ENCODE measurements at regions not wholly inside any gene's neighbourhood (a gene's known extent, or its start where the extent isn't known, plus 50 kb on each side); places are given as distances from the start of the nearest gene placed in this dataset.
"Not testable (repeated sequence)": the region's sequence is repeated elsewhere in the genome, so short reads cannot be mapped to it uniquely, and the experiment has no call there.

GRCh38 chr4:28009541-28009940 lies 1148.9 kb downstream of the STIM2 start:
- Histone ChIP-seq H3K36me3 (ENCODE audit: control insufficient read depth, insufficient read depth, low read length) (no peaks in the 10 kb centered on the region), H3K27me3 (ENCODE audit: control insufficient read depth, insufficient read depth, low read length) (no peaks in the 10 kb centered on the region), H3K4me3 (ENCODE audit: low read length) (no peak overlapping the region), H3K27ac (ENCODE audit: low read depth, low read length) (no peak overlapping the region), H3K9ac (ENCODE audit: low read length) (no peak overlapping the region), H3K4me1 (ENCODE audit: control insufficient read depth, insufficient read depth, low read length) (no peaks in the 10 kb centered on the region)

- no peak overlapping the region for H3K9ac ChIP-seq (ENCODE audit: low read length)
- no peaks in the 10 kb centered on the region for H3K36me3 ChIP-seq (ENCODE audit: control insufficient read depth, insufficient read depth, low read length)
- H3K27me3 ChIP-seq (ENCODE audit: control insufficient read depth, insufficient read depth, low read length), result no peaks in the 10 kb centered on the region
- no peak overlapping the region for H3K4me3 ChIP-seq (ENCODE audit: low read length)
- H3K4me1 ChIP-seq (ENCODE audit: control insufficient read depth, insufficient read depth, low read length), result no peaks in the 10 kb centered on the region
- no peak overlapping the region for H3K27ac ChIP-seq (ENCODE audit: low read depth, low read length)
These were observed 1150.1 kb downstream of the STIM2 start for GRCh38 chr4:28010577-28011240.

- Histone ChIP-seq H3K27ac (ENCODE audit: low read depth, low read length) (no peak overlapping the region), H3K4me3 (ENCODE audit: low read length) (no peak overlapping the region), H3K9ac (ENCODE audit: low read length) (no peak overlapping the region), H3K4me1 (ENCODE audit: control insufficient read depth, insufficient read depth, low read length) (no peaks in the 10 kb centered on the region), H3K27me3 (ENCODE audit: control insufficient read depth, insufficient read depth, low read length) (no peaks in the 10 kb centered on the region), H3K36me3 (ENCODE audit: control insufficient read depth, insufficient read depth, low read length) (no peaks in the 10 kb centered on the region)
These were observed 1153.8 kb downstream of the STIM2 start for GRCh38 chr4:28014469-28014868.

- Histone ChIP-seq H3K9ac (ENCODE audit: low read length) (no peak overlapping the region), H3K4me3 (ENCODE audit: low read length) (no peak overlapping the region), H3K4me1 (ENCODE audit: control insufficient read depth, insufficient read depth, low read length) (no peaks in the 10 kb centered on the region), H3K27ac (ENCODE audit: low read depth, low read length) (no peak overlapping the region), H3K27me3 (ENCODE audit: control insufficient read depth, insufficient read depth, low read length) (no peaks in the 10 kb centered on the region), H3K36me3 (ENCODE audit: control insufficient read depth, insufficient read depth, low read length) (no peaks in the 10 kb centered on the region)
These were observed 1155.4 kb downstream of the STIM2 start for GRCh38 chr4:28015996-28016395.

GRCh38 chr4:28038253-28038652 lies 1177.6 kb downstream of the STIM2 start:
- not testable (repeated sequence) for H3K27me3 ChIP-seq (ENCODE audit: control insufficient read depth, insufficient read depth, low read length); H3K36me3 ChIP-seq (ENCODE audit: control insufficient read depth, insufficient read depth, low read length); H3K4me1 ChIP-seq (ENCODE audit: control insufficient read depth, insufficient read depth, low read length); H3K4me3 ChIP-seq (ENCODE audit: low read length); H3K27ac ChIP-seq (ENCODE audit: low read depth, low read length); H3K9ac ChIP-seq (ENCODE audit: low read length)

- no peak overlapping the region for H3K9ac ChIP-seq (ENCODE audit: low read length)
- no peaks in the 10 kb centered on the region for H3K27me3 ChIP-seq (ENCODE audit: control insufficient read depth, insufficient read depth, low read length)
- no peak overlapping the region for H3K4me3 ChIP-seq (ENCODE audit: low read length)
- H3K36me3 ChIP-seq (ENCODE audit: control insufficient read depth, insufficient read depth, low read length), result no peaks in the 10 kb centered on the region
- H3K4me1 ChIP-seq (ENCODE audit: control insufficient read depth, insufficient read depth, low read length), result no peaks in the 10 kb centered on the region
- no peak overlapping the region for H3K27ac ChIP-seq (ENCODE audit: low read depth, low read length)
These were observed 1201.9 kb downstream of the STIM2 start for GRCh38 chr4:28062562-28062961.

- no peaks in the 10 kb centered on the region for H3K4me1 ChIP-seq (ENCODE audit: control insufficient read depth, insufficient read depth, low read length)
- no peak overlapping the region for H3K9ac ChIP-seq (ENCODE audit: low read length)
- no peaks in the 10 kb centered on the region for H3K27me3 ChIP-seq (ENCODE audit: control insufficient read depth, insufficient read depth, low read length)
- no peak overlapping the region for H3K4me3 ChIP-seq (ENCODE audit: low read length)
- H3K36me3 ChIP-seq (ENCODE audit: control insufficient read depth, insufficient read depth, low read length), result no peaks in the 10 kb centered on the region
- no peak overlapping the region for H3K27ac ChIP-seq (ENCODE audit: low read depth, low read length)
These were observed 1213.4 kb downstream of the STIM2 start for GRCh38 chr4:28073860-28074555.

- H3K4me3 ChIP-seq (ENCODE audit: low read length), result no peak overlapping the region
- no peaks in the 10 kb centered on the region for H3K27me3 ChIP-seq (ENCODE audit: control insufficient read depth, insufficient read depth, low read length)
- H3K27ac ChIP-seq (ENCODE audit: low read depth, low read length), result peak overlapping the region; percentile 6
- no peaks in the 10 kb centered on the region for H3K4me1 ChIP-seq (ENCODE audit: control insufficient read depth, insufficient read depth, low read length)
- H3K36me3 ChIP-seq (ENCODE audit: control insufficient read depth, insufficient read depth, low read length), result no peaks in the 10 kb centered on the region
- no peak overlapping the region for H3K9ac ChIP-seq (ENCODE audit: low read length)
These were observed 1214.8 kb downstream of the STIM2 start for GRCh38 chr4:28075401-28075956.

GRCh38 chr4:28077203-28077602 lies 1216.6 kb downstream of the STIM2 start:
- not testable (repeated sequence) for H3K27ac ChIP-seq (ENCODE audit: low read depth, low read length); H3K9ac ChIP-seq (ENCODE audit: low read length); H3K4me3 ChIP-seq (ENCODE audit: low read length); H3K36me3 ChIP-seq (ENCODE audit: control insufficient read depth, insufficient read depth, low read length); H3K4me1 ChIP-seq (ENCODE audit: control insufficient read depth, insufficient read depth, low read length); H3K27me3 ChIP-seq (ENCODE audit: control insufficient read depth, insufficient read depth, low read length)

GRCh38 chr4:28082686-28083390 lies 1222.2 kb downstream of the STIM2 start:
- no peaks in the 10 kb centered on the region for H3K4me1 ChIP-seq (ENCODE audit: control insufficient read depth, insufficient read depth, low read length)
- no peak overlapping the region for H3K9ac ChIP-seq (ENCODE audit: low read length)
- H3K4me3 ChIP-seq (ENCODE audit: low read length), result no peak overlapping the region

GRCh38 chr4:28092610-28093009 lies 1232.0 kb downstream of the STIM2 start:
- no peak overlapping the region for H3K27ac ChIP-seq (ENCODE audit: low read depth, low read length)
- H3K4me3 ChIP-seq (ENCODE audit: low read length), result no peak overlapping the region
- no peaks in the 10 kb centered on the region for H3K4me1 ChIP-seq (ENCODE audit: control insufficient read depth, insufficient read depth, low read length)
- H3K9ac ChIP-seq (ENCODE audit: low read length), result no peak overlapping the region
- no peaks in the 10 kb centered on the region for H3K27me3 ChIP-seq (ENCODE audit: control insufficient read depth, insufficient read depth, low read length)
- no peaks in the 10 kb centered on the region for H3K36me3 ChIP-seq (ENCODE audit: control insufficient read depth, insufficient read depth, low read length)

More at GRCh38 chr4:28082686-28083390, 1222.2 kb downstream of the STIM2 start:
- H3K27me3 ChIP-seq (ENCODE audit: control insufficient read depth, insufficient read depth, low read length), result no peaks in the 10 kb centered on the region
- H3K27ac ChIP-seq (ENCODE audit: low read depth, low read length), result peak overlapping the region; percentile 57
- no peaks in the 10 kb centered on the region for H3K36me3 ChIP-seq (ENCODE audit: control insufficient read depth, insufficient read depth, low read length)

- no peaks in the 10 kb centered on the region for H3K27me3 ChIP-seq (ENCODE audit: control insufficient read depth, insufficient read depth, low read length)
- no peak overlapping the region for H3K9ac ChIP-seq (ENCODE audit: low read length)
- no peaks in the 10 kb centered on the region for H3K4me1 ChIP-seq (ENCODE audit: control insufficient read depth, insufficient read depth, low read length)
- H3K4me3 ChIP-seq (ENCODE audit: low read length), result no peak overlapping the region
- no peak overlapping the region for H3K27ac ChIP-seq (ENCODE audit: low read depth, low read length)
- H3K36me3 ChIP-seq (ENCODE audit: control insufficient read depth, insufficient read depth, low read length), result no peaks in the 10 kb centered on the region
These were observed 1232.4 kb downstream of the STIM2 start for GRCh38 chr4:28093071-28093470.
